ENCODE measurements at regions not wholly inside any gene's neighbourhood (a gene's known extent, or its start where the extent isn't known, plus 50 kb on each side); places are given as distances from the start of the nearest gene placed in this dataset.

DNA sequence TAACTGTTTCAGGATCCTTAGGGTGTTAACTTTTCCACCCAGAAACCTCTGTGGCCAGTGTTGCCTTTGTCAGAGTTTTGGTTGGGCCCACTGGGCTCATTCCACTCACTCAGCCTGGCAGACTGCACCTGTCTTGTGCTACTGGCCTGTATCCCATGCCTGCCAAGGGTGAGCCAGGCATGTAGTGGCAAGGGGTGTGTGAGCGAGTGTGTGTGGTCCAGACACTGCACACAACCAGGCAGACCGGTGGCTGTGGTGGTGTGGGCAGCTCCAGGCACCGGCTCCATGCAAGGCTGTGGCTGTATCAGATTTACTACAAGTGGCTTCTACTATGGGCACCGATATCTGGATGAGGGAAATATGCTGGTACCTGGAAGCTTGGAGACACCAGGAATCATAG lies 394.6 kb upstream of the DMD start:
- TF ChIP-seq FOXP1 (CRISPR knock-in tag; IDR thresholded peaks at IDR 0.05; ENCODE audit: borderline replicate concordance) (no peak), ZNF121 (CRISPR knock-in tag; IDR thresholded peaks at IDR 0.05) (no peak), CBFB (CRISPR knock-in tag; IDR thresholded peaks at IDR 0.05; ENCODE audit: low read depth) (no peak), ZNF219 (CRISPR knock-in tag; IDR thresholded peaks at IDR 0.05; ENCODE audit: borderline replicate concordance) (no peak), ZBTB21 (CRISPR knock-in tag; IDR thresholded peaks at IDR 0.05; ENCODE audit: borderline replicate concordance) (no peak), USF2 (CRISPR knock-in tag; IDR thresholded peaks at IDR 0.05) (no peak), CREB1 (CRISPR knock-in tag; IDR thresholded peaks at IDR 0.05) (no peak), E2F4 (CRISPR knock-in tag; IDR thresholded peaks at IDR 0.05; ENCODE audit: borderline replicate concordance, low read depth) (no peak), SP1 (CRISPR knock-in tag; conservative IDR thresholded peaks at IDR 0.05) (no peak), HMGA2 (CRISPR knock-in tag; IDR thresholded peaks at IDR 0.05) (no peak)
- TF ChIP-seq, protein P1, sequence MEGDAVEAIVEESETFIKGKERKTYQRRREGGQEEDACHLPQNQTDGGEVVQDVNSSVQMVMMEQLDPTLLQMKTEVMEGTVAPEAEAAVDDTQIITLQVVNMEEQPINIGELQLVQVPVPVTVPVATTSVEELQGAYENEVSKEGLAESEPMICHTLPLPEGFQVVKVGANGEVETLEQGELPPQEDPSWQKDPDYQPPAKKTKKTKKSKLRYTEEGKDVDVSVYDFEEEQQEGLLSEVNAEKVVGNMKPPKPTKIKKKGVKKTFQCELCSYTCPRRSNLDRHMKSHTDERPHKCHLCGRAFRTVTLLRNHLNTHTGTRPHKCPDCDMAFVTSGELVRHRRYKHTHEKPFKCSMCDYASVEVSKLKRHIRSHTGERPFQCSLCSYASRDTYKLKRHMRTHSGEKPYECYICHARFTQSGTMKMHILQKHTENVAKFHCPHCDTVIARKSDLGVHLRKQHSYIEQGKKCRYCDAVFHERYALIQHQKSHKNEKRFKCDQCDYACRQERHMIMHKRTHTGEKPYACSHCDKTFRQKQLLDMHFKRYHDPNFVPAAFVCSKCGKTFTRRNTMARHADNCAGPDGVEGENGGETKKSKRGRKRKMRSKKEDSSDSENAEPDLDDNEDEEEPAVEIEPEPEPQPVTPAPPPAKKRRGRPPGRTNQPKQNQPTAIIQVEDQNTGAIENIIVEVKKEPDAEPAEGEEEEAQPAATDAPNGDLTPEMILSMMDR (IDR thresholded peaks at IDR 0.05): no peak
- TF ChIP-seq, protein P2, sequence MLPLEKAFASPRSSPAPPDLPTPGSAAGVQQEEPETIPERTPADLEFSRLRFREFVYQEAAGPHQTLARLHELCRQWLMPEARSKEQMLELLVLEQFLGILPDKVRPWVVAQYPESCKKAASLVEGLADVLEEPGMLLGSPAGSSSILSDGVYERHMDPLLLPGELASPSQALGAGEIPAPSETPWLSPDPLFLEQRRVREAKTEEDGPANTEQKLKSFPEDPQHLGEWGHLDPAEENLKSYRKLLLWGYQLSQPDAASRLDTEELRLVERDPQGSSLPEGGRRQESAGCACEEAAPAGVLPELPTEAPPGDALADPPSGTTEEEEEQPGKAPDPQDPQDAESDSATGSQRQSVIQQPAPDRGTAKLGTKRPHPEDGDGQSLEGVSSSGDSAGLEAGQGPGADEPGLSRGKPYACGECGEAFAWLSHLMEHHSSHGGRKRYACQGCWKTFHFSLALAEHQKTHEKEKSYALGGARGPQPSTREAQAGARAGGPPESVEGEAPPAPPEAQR (CRISPR knock-in tag; IDR thresholded peaks at IDR 0.05): no peak
- TF ChIP-seq, protein P3, sequence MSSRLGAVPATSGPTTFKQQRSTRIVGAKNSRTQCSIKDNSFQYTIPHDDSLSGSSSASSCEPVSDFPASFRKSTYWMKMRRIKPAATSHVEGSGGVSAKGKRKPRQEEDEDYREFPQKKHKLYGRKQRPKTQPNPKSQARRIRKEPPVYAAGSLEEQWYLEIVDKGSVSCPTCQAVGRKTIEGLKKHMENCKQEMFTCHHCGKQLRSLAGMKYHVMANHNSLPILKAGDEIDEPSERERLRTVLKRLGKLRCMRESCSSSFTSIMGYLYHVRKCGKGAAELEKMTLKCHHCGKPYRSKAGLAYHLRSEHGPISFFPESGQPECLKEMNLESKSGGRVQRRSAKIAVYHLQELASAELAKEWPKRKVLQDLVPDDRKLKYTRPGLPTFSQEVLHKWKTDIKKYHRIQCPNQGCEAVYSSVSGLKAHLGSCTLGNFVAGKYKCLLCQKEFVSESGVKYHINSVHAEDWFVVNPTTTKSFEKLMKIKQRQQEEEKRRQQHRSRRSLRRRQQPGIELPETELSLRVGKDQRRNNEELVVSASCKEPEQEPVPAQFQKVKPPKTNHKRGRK (CRISPR knock-in tag; IDR thresholded peaks at IDR 0.05; ENCODE audit: borderline replicate concordance): no peak

All from WTC11 (cell line).